Epithelial cell of prostate (primary cell): ENCODE measurements at regions not wholly inside any gene's neighbourhood (a gene's known extent, or its start where the extent isn't known, plus 50 kb on each side); places are given as distances from the start of the nearest gene placed in this dataset.
"Not testable (repeated sequence)": the region's sequence is repeated elsewhere in the genome, so short reads cannot be mapped to it uniquely, and the experiment has no call there.

ENCODE experiments used
- DNase-seq: peaks from one replicate; pipeline ENCODE4 v3.0.0-alpha.2; 2011; ENCODE audit warnings: low read depth, low spot score
- H3K27ac ChIP-seq: fragments of 450-650 bp; 2 replicates; pipeline ENCODE4 v1.5.1; 2017; ENCODE audit warnings: mild to moderate bottlenecking

DNA sequence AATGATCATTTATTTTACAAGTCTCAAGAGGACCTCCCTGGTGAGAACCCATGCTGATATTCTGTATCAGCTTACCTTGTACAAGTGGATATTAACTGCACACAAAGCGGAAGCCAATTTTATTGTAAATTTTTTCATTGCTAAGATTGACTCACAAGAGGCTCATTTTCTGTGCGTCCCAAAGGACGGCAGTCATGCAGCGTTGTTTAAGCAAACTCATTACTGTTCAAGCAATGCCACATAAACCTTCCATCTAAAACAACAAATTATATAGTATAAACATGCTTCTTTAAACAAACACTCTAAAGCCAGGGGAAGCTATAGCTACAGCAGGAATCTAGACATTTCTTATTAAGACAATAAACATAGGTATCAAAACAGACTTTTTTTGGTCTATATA lies 575.3 kb downstream of the FRK start:
- DNase-seq, result no peak
- no peak overlapping the region for H3K27ac ChIP-seq

DNA sequence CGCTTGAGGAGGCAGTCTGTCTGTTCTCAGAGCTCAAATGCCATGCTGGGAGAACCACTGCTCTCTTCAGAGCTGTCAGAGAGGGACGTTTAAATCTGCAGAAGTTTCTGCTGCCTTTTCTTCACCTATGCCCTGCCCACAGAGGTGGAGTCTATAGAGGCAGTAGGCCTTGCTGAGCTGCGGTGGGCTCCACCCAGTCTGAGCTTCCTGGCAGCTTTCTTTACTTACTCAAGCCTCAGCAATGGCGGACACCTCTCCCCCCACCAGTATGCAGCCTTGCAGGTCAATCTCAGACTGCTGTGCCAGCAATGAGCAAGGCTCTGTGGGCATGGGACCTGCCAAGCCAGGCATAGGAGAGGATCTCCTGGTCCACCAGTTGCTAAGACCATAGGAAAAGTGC lies 580.1 kb downstream of the FRK start:
- H3K27ac ChIP-seq, result not testable (repeated sequence)

DNA sequence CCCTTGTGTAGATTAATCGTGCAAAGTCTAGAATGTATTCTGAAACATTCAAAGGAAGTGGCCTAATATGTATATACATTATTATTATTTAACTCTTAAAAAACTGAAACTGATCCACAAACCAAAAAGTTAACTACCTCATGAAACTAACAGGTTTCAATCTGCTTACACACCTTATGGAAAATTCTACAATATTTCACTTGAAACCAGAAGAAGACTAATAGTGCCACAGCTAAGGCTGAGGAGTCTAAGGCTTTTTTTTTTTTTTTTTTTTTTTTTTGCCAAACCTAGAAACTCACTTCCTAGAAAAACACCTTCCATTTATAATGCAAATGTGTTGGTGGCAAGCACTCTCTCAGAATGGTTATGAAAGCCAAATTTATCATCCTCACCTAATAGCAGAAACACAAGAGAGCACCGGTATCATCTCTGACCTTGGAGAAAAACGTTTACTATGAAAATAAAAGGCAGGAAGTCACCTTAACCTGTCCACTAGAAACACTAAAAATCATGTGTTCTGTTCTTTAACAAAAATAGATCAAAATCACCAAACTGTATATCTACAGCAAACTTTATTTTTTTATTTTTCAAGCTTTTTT lies 586.1 kb downstream of the FRK start:
- no peak for DNase-seq
- no peak overlapping the region for H3K27ac ChIP-seq

More for the DNA sequence above, 580.1 kb downstream of the FRK start:
- DNase-seq, result not testable (repeated sequence)

DNA sequence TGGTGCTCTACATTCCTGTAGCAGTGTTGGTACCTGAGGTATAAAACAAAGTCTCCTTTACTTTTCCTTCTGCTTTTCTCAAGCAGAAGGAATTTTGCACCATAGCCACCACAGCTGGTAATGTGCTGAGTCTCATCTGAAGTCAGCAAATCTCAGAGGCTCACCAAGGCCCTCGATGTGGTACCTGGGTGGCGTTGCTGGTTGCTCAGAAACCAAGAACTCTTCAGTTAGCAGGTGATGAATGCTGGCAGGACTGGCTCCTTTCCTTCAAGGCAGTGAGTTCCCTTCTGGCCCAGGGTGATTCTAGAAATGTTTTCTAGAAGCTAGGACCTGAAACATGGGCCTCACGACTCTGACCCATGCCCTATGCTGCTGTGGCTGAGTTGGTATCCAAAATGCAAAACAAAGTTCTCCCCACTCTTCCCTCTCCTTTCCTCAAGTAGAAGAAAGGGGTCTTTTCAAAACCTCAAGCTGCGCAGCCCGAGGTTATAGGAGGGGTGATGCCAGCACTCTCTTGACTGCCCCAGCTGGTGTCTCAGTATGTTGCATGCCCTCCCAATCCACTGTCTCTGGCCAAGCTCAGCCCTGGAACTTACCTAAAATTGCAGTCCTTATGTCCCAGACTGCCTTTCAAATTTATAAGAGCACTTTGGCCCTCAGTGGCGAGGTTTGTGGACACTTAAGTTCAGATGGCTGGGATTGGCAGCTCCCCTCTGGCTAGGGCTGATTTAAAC lies 592.3 kb downstream of the FRK start:
- no peak overlapping the region for H3K27ac ChIP-seq
- DNase-seq, result no peak

DNA sequence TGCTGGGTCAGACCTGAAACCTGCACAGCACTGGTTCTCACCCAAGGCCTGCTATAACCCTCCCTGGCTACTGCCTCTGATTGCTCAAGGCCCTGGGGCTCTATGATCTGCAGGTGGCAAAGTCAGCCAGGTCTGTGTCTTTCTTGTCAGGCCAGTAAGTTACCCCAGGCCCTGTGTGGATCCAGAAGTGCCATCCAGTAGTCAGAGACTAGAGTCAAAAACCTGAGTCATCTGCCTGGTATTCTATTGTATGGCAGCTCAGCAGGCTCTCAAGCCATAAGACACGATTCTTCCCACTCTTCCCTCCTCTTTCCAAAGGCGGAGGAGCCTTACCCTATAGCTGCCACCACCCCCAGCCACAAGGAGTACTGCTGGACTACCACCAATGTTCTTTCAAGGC lies 593.0 kb downstream of the FRK start:
- no peak overlapping the region for H3K27ac ChIP-seq
- no peak for DNase-seq

DNA sequence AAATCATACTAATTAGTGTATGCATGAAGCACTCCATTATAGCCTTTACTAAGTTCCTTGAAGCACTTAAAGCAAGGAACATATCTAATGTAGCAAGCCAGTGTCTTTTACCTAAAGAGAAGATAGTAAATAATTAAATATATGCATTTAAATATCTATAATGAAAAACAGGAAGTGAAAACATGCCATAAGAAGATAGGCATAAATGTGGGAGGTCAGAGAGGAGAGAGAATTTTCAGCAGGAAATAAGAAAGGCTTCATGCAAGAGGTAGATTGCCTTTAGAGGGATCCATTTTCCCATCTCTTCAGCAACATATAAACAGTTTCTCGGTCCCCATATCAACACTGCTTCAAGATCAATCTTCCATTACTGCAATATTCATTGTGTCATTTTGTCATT lies 599.8 kb downstream of the FRK start:
- no peak for DNase-seq
- H3K27ac ChIP-seq, result no peak overlapping the region

DNA sequence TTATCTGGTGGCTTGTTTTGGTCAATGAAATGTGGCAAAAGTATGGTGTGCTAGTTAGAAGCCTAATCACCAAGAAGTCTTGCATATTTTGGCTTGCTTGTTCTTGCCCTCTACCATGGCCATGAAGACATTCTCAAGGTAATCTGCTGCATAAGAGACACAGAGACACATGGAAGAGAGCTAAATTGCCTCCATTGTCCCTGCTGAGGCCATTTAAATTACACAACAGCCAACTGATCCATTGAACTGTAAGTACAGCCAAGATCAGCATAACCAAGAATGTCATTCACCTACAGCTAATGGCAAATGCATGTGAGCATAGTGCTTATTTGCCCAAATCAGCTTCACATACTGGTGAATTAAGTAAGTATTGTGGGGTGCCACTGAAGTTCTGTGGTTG lies 603.8 kb downstream of the FRK start:
- DNase-seq, result no peak
- no peak overlapping the region for H3K27ac ChIP-seq

DNA sequence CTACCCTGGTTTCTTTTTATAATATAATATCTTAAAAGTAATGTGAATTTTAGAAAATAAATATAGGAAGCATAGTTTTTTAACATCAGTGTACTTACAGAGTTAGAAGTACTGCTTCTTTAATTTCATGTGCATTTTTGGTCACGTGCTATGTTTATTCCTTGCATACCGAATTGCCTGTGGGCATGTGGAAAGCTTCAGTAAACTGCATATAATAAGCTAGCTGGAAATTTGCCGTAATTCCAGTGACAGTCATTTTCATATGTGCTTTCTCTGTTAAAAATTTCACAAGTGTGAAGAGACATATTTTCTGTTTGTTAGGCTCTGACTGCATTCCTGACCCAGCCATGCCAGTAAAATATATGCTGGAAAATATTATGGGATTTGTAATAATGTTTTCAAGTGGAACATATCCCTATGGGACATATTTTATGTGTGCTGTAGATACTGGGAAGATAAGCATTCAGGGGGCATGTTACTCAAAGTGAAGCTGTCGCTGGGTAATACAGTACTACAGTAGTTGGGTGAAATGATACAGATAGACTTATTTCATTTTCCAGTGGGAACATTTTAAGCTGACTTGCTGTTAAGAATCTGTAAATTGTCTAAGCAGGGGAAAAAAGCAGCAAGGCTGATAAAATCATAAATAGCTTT lies 616.7 kb downstream of the FRK start:
- H3K27ac ChIP-seq, result no peak overlapping the region
- DNase-seq, result no peak

DNA sequence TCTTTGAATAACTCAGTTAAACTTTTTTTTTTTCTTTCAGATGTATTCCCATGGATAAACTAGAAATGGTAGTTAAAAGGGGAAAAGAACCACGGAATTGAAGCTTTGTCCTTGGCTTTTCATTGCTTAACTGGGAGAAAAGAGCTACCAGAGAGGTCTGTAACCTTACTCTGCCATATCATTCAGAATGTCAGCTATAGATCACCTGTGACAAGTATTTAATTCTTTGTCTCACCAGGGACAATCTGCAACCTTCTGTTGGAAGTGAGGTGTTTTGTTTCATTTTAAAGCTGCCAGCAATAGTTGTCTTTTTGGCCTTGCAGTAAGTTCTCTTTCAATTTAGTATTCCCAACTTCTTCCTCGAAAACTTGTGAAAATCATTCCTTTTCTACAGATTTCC lies 618.4 kb downstream of the FRK start:
- no peak for DNase-seq

DNA sequence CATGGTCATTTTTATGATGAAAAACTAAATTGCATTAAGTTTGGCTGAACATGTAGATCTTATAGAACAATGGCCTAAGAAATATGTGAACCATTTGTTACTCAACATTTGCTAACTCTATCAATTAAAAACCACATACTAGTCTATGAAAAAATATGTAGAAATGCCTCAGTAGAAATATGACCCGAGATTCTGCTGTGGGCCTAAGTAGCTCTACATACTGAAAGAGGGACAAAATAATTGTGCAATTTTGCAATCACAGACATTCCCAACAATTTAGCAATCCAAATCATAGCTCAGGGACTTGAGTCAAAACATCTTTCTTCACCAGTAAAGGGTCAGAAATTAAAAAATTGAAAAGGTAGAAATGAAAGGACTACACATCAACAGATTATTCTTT lies 619.0 kb downstream of the FRK start:
- DNase-seq, result no peak
- H3K27ac ChIP-seq, result no peak overlapping the region

More for the DNA sequence above, 618.4 kb downstream of the FRK start:
- H3K27ac ChIP-seq, result no peak overlapping the region

DNA sequence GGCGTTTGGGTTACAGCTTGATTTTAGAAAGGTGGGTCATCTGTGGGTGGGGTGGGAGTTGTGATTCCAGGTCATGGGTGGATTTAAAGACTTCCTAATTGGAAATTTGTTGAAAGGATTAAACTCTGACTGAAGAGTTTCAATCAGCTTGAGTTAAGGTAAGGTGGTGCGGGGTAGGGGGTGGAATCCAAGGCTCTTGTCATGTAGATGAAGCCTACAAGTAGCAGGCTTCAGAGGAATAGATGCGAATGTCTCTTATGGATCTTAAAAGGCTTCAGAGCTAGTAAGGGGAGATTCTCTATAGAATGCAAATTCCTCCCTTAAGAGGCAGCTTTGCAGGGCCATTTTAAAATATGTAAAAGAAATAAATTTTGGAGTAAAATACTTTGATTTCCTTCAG lies 645.3 kb downstream of the FRK start:
- H3K27ac ChIP-seq, result no peak overlapping the region
- no peak for DNase-seq

DNA sequence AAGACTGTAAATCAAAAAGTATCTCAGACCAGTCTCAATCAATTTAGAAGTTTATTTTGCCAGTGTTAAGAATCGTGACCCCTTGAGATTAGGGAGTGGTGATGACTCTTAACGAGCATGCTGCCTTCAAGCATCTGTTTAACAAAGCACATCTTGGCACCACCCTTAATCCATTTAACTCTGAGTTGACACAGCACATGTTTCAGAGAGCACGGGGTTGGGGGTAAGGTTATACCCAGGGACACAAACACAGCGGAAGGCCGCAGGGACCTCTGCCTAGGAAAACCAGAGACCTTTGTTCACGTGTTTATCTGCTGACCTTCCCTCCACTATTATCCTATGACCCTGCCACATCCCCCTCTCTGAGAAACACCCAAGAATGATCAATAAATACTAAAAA lies 645.8 kb downstream of the FRK start:
- DNase-seq, H3K27ac ChIP-seq: not testable (repeated sequence)

DNA sequence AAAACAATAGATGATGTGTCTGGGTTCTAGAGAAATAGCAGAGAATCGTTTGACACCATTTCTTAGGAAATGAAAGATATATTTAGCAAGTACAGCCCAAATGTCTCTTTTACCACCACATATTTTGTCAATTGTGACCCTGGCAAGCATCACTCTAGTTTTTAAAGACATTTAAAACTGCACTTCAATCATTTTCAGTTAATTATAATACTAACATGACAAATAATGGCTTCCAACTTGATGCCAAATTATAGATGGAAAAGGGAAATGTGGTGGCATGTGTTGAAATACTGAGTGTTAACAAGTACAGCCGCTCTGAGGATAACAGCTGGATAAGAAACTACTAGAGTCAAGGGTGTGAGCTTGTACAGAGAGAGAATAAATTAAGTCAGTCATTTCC lies 648.9 kb downstream of the FRK start:
- H3K27ac ChIP-seq, result no peak overlapping the region
- DNase-seq, result no peak

DNA sequence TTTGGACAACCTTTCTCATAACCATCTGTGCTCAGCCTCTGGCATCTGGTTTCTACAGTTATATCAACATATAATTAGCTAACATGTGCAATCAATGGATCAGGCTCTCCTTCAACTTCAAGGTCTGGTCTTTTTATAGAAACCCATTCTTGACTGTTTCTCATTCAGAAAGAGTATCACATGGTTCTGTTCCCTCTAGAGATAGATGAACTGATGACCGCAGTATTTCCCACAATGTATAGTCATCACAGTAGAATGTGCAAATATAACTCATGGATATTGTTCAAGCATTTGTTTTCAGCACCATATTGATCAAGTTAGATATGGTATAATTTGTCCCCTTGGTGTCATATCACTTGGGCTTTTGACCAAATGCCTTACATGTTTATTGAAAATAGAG lies 656.2 kb downstream of the FRK start:
- H3K27ac ChIP-seq, result no peak overlapping the region
- no peak for DNase-seq

DNA sequence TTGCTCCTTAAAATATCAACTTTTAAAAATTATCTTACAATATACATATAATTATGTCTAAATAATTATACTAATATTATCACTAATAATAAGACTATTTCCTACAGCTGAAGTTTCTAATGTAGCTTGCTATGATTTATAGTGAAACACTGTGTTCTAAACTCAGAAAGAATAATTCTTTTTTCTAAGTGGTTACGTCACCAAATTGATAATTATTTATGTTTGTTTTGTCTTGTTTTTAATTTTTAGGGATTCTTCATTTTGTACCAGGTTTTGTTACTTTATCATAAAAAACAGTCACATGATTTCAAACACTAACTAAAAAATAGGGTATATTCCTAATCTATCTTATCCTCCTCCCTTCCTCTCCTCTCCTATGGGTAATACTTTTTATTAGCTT lies 662.1 kb downstream of the FRK start:
- no peak overlapping the region for H3K27ac ChIP-seq
- DNase-seq, result no peak

DNA sequence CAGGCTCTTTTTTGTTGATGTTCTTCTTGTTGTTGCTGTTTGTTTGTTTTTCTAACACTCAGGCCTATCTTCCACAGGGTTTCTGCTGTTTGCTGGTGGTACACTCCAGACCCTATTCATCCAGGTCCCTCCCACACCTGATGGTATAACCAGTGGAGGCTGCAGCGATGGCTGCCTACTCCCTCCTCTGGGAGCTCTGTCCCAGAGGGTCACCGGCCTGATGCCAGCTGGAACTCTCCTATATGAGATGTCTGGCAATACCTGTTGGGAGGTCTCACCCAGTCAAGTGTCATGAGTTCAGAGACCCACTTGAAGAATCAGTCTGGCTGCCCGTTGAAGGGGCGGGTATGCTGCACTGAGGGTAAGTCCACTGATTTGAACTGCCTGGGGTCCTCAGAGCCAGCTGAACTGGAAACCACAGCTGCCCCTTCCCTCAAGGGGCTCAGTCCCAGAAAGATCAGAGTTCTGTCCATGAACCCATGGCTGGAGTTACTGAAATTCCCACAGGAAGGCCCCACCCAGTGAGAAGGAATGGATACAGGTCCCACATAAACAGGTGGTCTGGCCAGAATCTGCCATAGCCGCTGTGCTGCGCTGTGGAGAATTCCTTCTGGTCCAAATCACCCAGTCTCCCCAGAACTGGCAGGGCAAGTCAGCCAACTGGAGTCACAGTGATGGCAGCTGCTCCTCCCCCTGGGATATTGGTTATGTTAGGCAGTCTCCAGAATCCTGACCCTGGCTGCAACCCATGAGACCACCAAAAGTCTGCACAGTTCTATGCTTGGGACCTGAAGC lies 664.4 kb downstream of the FRK start:
- no peak overlapping the region for H3K27ac ChIP-seq
- DNase-seq, result no peak

DNA sequence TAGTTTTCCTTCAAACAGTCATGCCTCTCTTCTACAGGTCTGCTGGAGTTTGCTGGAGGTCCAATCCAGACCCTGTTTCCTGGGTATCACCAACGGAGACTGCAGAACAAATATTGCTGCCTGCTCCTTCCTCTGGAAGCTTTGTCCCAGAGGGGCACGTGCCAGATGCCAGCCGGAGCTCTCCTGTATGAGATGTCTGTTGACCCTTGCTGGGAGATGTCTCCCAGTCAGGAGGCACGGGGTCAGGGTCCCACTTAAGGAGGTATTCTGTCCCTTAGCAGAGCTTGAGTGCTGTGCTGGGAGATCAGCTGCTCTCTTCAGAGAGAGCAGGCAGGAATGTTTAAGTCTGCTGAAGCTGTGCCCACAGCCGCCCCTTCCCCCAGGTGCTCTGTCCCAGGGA lies 666.9 kb downstream of the FRK start:
- no peak overlapping the region for H3K27ac ChIP-seq
- no peak for DNase-seq

DNA sequence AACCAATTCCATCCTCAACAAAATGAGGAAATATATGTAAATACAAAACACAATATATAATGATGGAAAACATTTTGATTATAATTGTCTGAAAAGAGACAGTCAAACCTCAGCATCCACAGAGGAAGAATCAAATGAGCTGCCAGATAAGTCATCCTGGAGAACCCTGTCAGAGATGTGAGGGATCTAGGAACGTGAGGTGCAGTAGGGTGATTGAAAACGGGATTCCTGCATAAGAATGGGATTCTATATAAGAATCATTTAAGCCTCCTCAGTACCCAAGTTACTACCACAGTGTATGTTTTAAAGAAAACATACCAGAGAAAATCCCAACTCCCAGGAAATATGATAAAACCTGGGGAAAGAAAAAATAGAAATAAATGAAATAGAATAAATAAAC lies 690.5 kb downstream of the FRK start:
- DNase-seq, result no peak
- H3K27ac ChIP-seq, result no peak overlapping the region

DNA sequence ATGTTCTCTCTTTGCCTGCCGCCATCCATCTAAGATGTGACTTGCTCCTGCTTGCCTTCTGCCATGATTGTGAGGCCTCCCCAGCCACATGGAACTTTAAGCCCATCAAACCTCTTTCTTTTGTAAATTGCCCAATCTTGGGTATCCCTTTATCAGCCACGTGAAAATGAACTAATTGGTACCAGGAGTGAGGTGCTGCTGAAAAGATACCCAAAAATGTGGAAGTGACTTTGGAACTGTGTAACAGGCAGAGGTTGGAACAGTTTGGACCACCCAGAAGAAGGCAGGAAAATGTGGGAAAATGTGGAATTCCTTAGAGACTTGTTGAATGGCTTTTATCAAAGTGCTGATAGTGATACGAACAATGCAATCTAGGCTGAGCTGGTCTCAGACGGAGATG lies 694.9 kb downstream of the FRK start:
- no peak overlapping the region for H3K27ac ChIP-seq
- no peak for DNase-seq

DNA sequence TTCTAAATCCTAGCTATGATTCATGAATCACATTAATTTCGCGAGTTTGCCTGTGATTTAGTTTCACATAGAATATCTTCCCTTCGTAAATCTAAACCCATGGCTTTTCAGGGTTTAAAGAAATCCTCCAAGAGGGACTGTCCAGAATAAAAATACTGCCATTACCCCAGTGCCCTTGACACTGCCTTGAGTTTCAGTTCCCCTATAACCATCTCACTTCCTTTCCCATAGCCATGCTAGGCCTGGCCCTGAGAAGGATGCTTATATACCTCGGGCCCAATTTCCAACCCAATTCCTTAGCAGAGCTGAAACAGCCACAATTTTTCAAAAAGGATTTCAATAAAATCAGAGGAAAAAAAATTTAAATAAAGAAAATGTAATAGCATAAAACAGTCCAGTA lies 697.3 kb downstream of the FRK start:
- DNase-seq, result no peak
- no peak overlapping the region for H3K27ac ChIP-seq

DNA sequence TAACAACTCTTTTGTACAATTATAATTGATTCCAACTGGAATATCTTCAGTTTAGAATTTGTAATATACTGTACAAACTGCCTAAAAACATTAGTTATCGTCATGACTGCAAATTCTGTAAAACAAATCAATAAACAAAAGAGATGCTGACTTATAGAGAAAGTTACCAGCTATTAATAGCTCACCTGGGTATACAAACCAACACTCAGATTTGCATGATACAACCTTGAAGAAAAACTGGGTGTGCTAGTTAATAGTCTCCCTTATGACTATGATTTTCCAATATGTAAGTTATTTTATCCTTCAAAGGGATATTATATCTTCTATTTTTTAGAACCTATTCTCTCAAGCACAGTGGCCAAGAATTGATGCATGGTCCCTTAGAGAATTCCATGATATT lies 698.5 kb downstream of the FRK start:
- no peak overlapping the region for H3K27ac ChIP-seq
- DNase-seq, result no peak
